CD14-positive monocyte (primary cell): ENCODE measurements at regions not wholly inside any gene's neighbourhood (a gene's known extent, or its start where the extent isn't known, plus 50 kb on each side); places are given as distances from the start of the nearest gene placed in this dataset.

Experiments
- DNase-seq, 3 donors: peaks; one replicate each; pipeline ENCODE4 v3.0.0-alpha.2; 2011 to 2022
- H2AFZ ChIP-seq: 2 replicates; pipeline ENCODE4 v1.6.0; 2012; ENCODE audit warnings: mild to moderate bottlenecking, low read depth, low read length, inconsistent platforms; ENCODE audit not compliant: insufficient read depth, poor library complexity, severe bottlenecking
- H3K27ac ChIP-seq, 2 donors: 1 replicate in 1 of 2; 2 replicates in 1 of 2; pipeline ENCODE4 v1.5.1; 2012 to 2013; ENCODE audit warnings: low read length in 2 of 2, control low read depth in 1 of 2, inconsistent platforms in 1 of 2, low read depth in 1 of 2, mild to moderate bottlenecking in 1 of 2
- H3K27me3 ChIP-seq, 2 donors: one replicate each; pipeline versions ENCODE4 v1.6.0 to v1.6.1; 2011 to 2013; ENCODE audit warnings: low read length in 2 of 2; ENCODE audit not compliant: control insufficient read depth in 2 of 2, insufficient read depth in 2 of 2
- H3K36me3 ChIP-seq, 2 donors: replicated peaks in 1 of 2; 1 replicate in 1 of 2; 2 replicates in 1 of 2; pipeline versions ENCODE4 v1.5.1 to v1.6.1; 2012 to 2013; ENCODE audit warnings: low read length in 2 of 2, control low read depth in 1 of 2, inconsistent platforms in 1 of 2, mild to moderate bottlenecking in 1 of 2; ENCODE audit not compliant: insufficient read depth in 2 of 2, control insufficient read depth in 1 of 2
- H3K4me1 ChIP-seq, 2 donors: 1 replicate in 1 of 2; 2 replicates in 1 of 2; pipeline versions ENCODE4 v1.5.1 to v1.6.1; 2012 to 2013; ENCODE audit warnings: low read length in 2 of 2, control low read depth in 1 of 2, inconsistent platforms in 1 of 2, mild to moderate bottlenecking in 1 of 2, moderate library complexity in 1 of 2; ENCODE audit not compliant: insufficient read depth in 2 of 2, control insufficient read depth in 1 of 2
- H3K4me2 ChIP-seq: replicated peaks from 2 replicates; pipeline ENCODE3; 2012; ENCODE audit warnings: low read length, moderate library complexity, mild to moderate bottlenecking; ENCODE audit not compliant: poor library complexity, severe bottlenecking; ENCODE audit errors: extremely low read depth
- H3K4me3 ChIP-seq, 3 experiments: fragments of 200-600 bp in 1 of 3; sonication (generic) in 1 of 3; replicated peaks in 1 of 3; 1 replicate in 2 of 3; 2 replicates in 1 of 3; pipeline ENCODE4 v1.5.1; 2011 to 2013; ENCODE audit warnings: low read length in 3 of 3, mild to moderate bottlenecking in 3 of 3, control low read depth in 2 of 3, low read depth in 2 of 3, inconsistent platforms in 1 of 3, moderate library complexity in 1 of 3
- H3K79me2 ChIP-seq: 2 replicates; pipeline ENCODE4 v1.6.0; 2012; ENCODE audit warnings: mild to moderate bottlenecking, control low read depth, inconsistent platforms, low read length, moderate library complexity; ENCODE audit not compliant: insufficient read depth
- H3K9ac ChIP-seq: 2 replicates; pipeline ENCODE4 v1.6.0; 2017; ENCODE audit warnings: low read length, mild to moderate bottlenecking; ENCODE audit not compliant: insufficient read depth, poor library complexity, severe bottlenecking
- H3K9me3 ChIP-seq, 2 donors: replicated peaks in 1 of 2; 1 replicate in 1 of 2; 2 replicates in 1 of 2; pipeline versions ENCODE4 v1.5.1 to v1.6.1; 2012 to 2013; ENCODE audit warnings: low read length in 2 of 2, control low read depth in 1 of 2; ENCODE audit not compliant: control insufficient read depth in 1 of 2, insufficient read depth in 1 of 2
- H4K20me1 ChIP-seq: 2 replicates; pipeline ENCODE4 v1.6.0; 2012; ENCODE audit warnings: mild to moderate bottlenecking, low read length, control low read depth, moderate library complexity; ENCODE audit not compliant: insufficient read depth
- H3K27ac Mint-ChIP-seq, 7 donors: one replicate each; pipeline ENCODE4 v1.8.0; 2020; ENCODE audit warnings: mild to moderate bottlenecking in 7 of 7, mixed read lengths in 7 of 7, moderate library complexity in 6 of 7, inconsistent platforms in 2 of 7
- H3K27me3 Mint-ChIP-seq, 3 donors: one replicate each; pipeline ENCODE4 v1.8.0; 2021 to 2022; ENCODE audit warnings: low read depth in 3 of 3, mild to moderate bottlenecking in 3 of 3, mixed read lengths in 3 of 3, moderate library complexity in 3 of 3, inconsistent platforms in 1 of 3
- H3K36me3 Mint-ChIP-seq, 2 donors: one replicate each; pipeline ENCODE4 v1.8.0; 2020; ENCODE audit warnings: mixed read lengths in 2 of 2, inconsistent platforms in 1 of 2, mild to moderate bottlenecking in 1 of 2
- H3K4me1 Mint-ChIP-seq: one replicate; pipeline ENCODE4 v1.8.0; 2020; ENCODE audit warnings: mild to moderate bottlenecking, mixed read lengths
- H3K4me3 Mint-ChIP-seq, 2 donors: one replicate each; pipeline ENCODE4 v1.8.0; 2020; ENCODE audit warnings: mild to moderate bottlenecking in 2 of 2, mixed read lengths in 2 of 2, moderate library complexity in 1 of 2
- H3K9me3 Mint-ChIP-seq, 7 donors: one replicate each; pipeline ENCODE4 v1.8.0; 2020 to 2022; ENCODE audit warnings: mixed read lengths in 7 of 7, mild to moderate bottlenecking in 6 of 7, moderate library complexity in 6 of 7, inconsistent platforms in 2 of 7
- CTCF ChIP-seq: fragments of 200-600 bp; IDR thresholded peaks from one replicate; pipeline ENCODE4 v1.8.0; 2022; ENCODE audit warnings: antibody characterized with exemption, mild to moderate bottlenecking
- WGBS: methylation state at CpG from one replicate; pipeline ENCODE4 v1.1.5; 2013; ENCODE audit warnings: missing lambda C conversion rate; ENCODE audit not compliant: insufficient coverage; 5-methylcytosine and 5-hydroxymethylcytosine counted together
- intact Hi-C, 2 donors: fragments of 100-400 bp; cut with micrococcal nuclease; formaldehyde crosslinking; loops; one replicate each; pipeline versions ENCODE4 v1.15.0 to v1.15.1; 2023

GRCh38 chr1:70503358-70503757 is 92.3 kb downstream of the CTH start:
- Histone ChIP-seq H3K36me3 (no peaks in the 10 kb centered on the region), H2AFZ (no peak overlapping the region), H3K79me2 (no peaks in the 10 kb centered on the region), H3K9me3 (no peaks in the 10 kb centered on the region), H3K4me1 (no peaks in the 10 kb centered on the region), H4K20me1 (no peaks in the 10 kb centered on the region), H3K4me2 (no peak overlapping the region), H3K4me3 (no peak overlapping the region), H3K27ac (no peak overlapping the region), H3K27me3 (no peaks in the 10 kb centered on the region), H3K9ac (no peak overlapping the region)
- H3K27me3 Mint-ChIP-seq = peaks cover 0 to 1% (median 0%) of the 10 kb centered on the region in 3 donors
- H3K27ac Mint-ChIP-seq = no peak overlapping the region
- no CpG with 5 or more reads among the region's 1 CpG for WGBS
- H3K4me1 Mint-ChIP-seq = peaks cover 2% of the 10 kb centered on the region
- intact Hi-C loops = loop anchor here in 1 of 2 donors (10.0 kb wide), 1 partner anchor 89 kb away; the partner anchor contains the start of gene CTH
- no peaks in the 10 kb centered on the region for H3K9me3 Mint-ChIP-seq
- no peak overlapping the region for H3K4me3 Mint-ChIP-seq
- no peak for DNase-seq
- TF ChIP-seq CTCF = no peak
- H3K36me3 Mint-ChIP-seq = no peaks in the 10 kb centered on the region

GRCh38 chr1:70504176-70504820 is 93.2 kb downstream of the CTH start:
- no peaks in the 10 kb centered on the region for H3K79me2 ChIP-seq
- no peaks in the 10 kb centered on the region for H3K4me1 Mint-ChIP-seq
- peaks cover 0 to 1% (median 0%) of the 10 kb centered on the region in 3 donors for H3K27me3 Mint-ChIP-seq
- WGBS = 100% methylated on average over 1 of the region's 7 CpGs
- H3K27ac ChIP-seq = no peak overlapping the region
- intact Hi-C loops = loop anchor here in 1 of 2 donors (10.0 kb wide), 1 partner anchor 89 kb away; the partner anchor contains the start of gene CTH
- no peaks in the 10 kb centered on the region for H3K36me3 ChIP-seq
- no peaks in the 10 kb centered on the region for H4K20me1 ChIP-seq
- no peaks in the 10 kb centered on the region for H3K27me3 ChIP-seq
- H3K9ac ChIP-seq = no peak overlapping the region
- TF ChIP-seq CTCF = no peak
- no peaks in the 10 kb centered on the region for H3K4me1 ChIP-seq
- H3K9me3 ChIP-seq = no peaks in the 10 kb centered on the region
- H3K27ac Mint-ChIP-seq = no peak overlapping the region
- no peak overlapping the region for H2AFZ ChIP-seq
- no peaks in the 10 kb centered on the region for H3K36me3 Mint-ChIP-seq
- peak in 1 of 3 donors; percentile 31 for DNase-seq
- H3K9me3 Mint-ChIP-seq = no peaks in the 10 kb centered on the region
- H3K4me3 ChIP-seq = no peak overlapping the region
- H3K4me3 Mint-ChIP-seq = no peak overlapping the region
- H3K4me2 ChIP-seq = no peak overlapping the region
